ENCODE measurements at regions not wholly inside any gene's neighbourhood (a gene's known extent, or its start where the extent isn't known, plus 50 kb on each side); places are given as distances from the start of the nearest gene placed in this dataset.
"Not testable (repeated sequence)": the region's sequence is repeated elsewhere in the genome, so short reads cannot be mapped to it uniquely, and the experiment has no call there.

DNA sequence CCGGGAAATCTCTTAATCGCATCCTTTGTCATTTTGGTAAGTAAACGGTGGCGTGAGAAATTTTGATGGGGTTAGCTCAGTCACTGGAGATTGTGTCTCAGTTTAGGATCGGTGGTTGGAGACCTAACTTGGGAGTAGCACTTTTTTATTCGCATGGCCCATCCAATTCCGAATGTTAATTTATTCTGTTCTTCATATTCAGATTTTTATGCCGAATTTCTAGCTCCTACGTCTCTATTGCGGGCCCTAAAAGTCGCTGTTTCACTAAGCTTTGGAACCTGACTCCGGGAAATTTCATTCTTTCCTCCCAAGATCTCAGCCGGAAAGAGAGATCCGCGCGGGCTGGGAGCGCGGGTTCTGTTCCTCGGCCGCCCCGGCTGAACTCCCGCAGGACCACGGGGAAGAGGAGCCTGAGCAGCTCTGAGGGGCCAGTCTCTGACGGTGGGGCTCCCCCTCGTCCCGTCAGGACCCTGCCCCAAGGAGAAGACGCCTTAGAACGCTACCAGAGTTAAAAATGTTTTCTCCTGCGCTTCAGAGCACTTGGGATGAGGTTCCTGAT lies 279.7 kb downstream of the FAM72C start:
- DNase-seq, result no peak

DNA sequence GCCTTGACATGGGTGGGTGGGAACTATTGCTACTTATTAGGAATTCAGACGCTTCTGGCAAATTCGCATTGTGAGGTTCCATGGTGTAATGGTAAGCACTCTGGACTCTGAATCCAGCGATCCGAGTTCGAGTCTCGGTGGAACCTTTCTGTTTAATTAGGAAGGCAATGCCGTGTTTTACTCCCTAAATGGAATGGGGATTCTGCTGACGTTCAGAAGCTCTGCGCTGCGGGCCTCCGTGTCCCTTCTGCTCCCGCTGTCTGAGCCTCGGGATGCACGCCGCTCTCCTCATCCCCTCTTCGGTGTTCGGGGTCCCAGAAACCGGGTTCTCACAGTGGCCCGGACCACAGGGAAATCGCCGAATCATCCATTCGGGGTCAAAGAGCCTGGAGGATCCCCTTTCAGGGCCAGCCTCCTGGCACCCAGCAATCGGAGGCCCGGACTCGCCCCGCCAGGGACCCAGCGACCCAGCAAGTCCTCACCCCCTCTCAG lies 280.3 kb downstream of the FAM72C start:
- no peak for DNase-seq

DNA sequence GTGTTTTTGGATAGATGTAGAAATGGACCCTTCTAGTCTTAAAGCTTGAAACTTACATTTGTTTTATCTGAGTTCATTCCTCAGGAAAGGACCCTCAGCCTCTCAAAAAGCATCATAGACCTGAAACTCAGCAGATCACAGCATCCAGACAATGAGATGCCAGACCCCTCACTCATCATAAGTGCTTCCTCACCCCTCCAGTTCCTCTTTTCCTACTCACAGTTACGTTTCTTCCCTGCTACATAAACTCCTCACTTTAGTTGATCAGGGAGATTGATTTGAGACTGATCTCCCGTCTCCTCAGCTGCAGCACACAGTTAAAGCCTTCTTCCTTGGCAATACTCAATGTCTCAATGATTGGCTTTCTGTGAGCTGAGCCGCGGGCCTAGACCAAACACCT lies 282.0 kb downstream of the FAM72C start:
- no peak for DNase-seq

DNA sequence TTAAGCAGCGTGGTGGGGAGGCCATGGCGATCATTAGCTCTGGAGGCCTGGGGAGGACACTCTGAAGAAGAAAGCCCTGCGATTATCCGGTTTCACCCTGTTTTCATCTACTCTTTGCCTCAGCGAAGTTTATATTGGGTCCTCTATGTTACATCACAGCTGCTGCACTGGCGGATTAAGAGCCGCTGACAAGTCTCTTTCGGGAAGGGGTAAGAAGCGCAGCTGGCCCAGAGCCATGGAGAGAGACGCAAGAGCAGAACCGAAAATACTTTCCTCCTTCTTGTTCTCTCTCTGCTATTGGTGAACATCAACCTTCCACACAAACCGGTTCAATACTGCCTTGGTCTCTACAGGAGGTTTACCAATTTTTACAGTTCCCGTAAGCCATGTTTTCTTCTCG lies 291.5 kb downstream of the FAM72C start:
- DNase-seq, result no peak

DNA sequence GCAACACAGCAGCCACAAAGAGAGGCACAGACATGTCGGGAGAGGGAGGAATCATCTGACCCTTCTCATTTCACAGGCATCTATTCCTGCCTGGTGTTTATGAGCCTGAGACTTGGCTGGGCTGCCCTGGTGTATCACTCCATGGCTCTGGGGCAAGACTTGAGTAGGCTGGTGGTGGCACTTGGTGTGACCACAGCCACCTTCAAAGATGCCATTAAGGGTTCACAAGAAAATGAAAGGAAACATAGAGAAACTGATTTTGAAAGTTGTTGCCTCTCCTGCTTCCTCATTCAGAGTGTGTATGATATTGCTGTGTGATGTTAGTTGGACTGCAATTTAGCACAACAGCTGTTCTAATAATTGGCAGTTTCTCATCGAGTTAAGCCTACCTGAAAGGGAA lies 298.8 kb downstream of the FAM72C start:
- DNase-seq, result no peak

DNA sequence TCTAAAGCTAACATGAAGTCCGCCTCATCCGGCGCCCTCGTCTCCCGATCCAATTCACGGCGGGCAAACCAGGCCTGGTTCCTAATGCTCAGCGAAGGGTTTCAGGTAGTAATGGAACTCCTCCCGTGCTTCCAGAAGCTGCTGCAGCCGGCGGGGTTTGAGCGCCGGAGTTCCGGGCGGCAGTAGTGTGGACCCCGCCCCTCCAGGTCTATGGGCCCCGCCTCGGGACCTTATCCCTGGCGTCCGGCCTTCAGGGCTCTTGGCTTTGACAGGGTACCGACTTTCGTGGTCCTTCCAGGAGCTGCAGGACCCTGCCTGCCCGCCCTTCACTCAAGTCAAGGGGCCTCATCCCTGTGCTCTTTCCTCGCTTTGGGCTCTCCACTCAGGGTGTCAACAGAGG lies 304.1 kb downstream of the FAM72C start:
- no peak for DNase-seq

DNA sequence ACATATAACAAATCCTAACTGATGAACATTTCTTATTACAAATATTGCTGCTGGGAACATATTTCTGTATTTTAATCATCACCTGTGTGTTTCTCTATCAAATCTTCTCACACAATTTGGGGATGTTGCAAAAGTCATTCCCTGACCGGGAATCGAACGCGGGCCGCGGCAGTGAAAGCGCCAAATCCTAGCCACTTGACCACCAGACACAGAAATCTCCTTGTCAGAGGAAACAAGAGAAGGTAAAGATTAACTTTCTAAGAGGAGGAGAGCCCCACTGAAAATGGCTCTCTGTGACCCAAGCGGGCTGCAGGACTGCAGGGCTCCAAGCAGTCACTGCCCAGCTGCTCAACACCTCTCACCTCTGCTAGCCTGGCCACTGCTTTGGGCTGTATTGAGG lies 304.9 kb downstream of the FAM72C start:
- no peak for DNase-seq

DNA sequence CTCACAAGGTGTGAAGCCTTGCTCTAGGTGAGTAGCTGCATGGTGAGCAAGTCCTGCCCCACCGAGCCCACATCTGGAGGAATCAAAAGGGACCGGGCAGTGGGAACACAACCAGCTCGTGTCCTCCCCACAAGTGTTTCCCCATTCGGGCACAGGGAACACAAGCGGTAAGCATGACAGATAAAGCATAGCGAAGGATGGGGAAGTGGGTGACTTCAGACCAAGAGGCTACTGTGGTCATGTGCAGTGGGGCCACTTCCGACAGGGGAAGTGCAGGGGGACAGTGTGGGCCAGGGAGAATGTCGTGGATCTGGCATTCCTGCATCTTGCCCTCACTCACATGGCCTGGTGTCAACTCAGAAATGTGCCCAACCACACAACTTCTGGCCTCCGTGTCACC lies 306.2 kb downstream of the FAM72C start:
- no peak for DNase-seq

DNA sequence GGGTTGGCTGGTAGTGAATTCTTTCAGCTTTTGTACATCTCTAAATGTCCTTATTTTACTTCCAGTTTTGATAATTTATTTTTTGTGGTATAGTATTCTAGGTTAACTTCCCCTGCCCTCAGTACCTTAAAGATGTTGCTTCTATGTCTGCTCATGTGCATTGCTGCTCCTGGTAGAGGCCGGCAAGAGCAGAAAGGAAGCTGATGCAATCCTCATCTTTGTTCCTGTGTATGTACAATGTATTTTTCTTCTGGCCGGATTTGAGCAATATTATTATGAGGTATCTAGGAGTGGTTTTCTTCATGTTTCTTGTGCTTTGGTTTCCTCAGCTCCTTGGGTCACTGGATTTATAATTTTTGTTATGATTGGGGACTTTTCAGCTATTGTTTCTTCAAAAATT lies 308.7 kb downstream of the FAM72C start:
- DNase-seq, result not testable (repeated sequence)

DNA sequence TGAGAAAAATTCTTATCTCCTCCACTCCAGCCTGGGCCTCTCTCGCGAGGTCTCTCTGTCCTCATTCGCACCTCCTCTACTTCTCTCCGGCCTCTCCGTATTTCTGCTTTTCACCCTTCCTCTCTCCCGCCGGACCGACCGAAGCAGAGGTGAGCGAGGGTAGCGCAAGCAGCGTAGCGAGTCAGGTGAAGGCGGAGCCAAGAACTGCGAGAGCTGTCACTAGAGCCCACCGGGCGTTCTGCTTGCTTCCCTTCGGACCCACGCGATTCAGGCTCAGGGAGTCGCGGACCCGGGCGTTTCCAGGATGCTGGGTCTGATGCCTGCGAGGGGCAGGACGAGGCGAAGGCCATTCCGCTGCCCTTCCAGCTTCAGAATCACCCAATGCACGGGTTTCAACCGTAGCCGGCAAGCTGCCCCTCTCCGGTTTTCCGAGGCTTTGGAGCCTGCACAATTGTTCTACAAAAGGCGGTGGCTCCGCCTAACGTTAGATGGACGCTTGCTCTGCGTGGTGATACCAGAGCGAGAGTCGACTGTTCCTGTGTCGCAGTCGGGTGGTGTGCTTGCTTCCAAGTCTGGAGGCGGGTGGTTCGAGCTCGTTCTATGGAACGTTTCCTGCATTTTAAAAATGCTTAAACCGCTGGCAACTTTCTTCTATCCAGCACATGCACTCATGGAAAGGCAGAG lies 310.2 kb downstream of the FAM72C start:
- no peak for DNase-seq

DNA sequence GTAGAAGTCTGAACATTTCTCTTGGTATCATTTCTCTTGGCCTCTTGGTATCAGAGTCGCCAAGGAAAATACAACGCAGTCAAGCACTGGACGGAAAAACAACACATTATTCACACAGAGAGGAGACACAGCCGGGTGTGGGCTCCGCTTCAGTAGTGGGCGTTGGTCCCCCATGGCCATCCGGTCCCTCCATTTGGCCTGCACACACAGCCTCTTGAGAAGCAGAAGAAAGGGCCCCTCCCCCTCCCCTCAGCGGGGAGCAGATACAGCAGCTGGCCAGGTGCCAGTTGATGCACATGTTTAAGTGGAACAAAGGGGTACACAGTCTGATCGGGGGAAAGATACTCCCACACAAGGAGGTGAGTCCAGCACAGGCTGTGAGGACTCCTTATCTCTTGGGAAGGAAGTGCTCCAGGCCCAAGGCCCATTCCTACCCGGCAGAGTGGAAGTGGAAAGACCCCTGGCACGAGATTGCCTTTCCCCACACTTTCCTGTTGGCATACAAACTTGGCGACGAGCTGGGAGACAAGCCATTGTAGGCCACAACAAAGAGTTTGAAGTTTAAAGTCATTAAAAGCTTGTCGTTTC lies 311.3 kb downstream of the FAM72C start:
- no peak for DNase-seq

DNA sequence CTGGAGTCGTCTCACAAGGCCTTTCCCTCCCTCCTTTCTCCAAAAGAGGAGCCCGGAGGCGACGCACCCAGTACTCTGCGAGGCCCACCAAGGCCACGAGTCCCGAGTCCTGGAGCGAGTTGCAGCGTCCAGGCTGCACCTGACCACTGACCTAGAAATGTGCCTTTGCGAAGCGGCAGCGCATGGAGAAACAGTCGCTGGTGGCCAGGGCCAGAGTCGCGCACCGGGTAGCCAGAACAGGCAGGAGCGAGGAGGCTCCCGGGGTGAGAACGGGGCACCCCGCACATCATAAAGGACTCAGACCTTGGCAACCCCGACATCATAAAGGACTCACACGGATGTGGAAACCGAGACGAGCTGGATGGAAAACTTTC lies 318.4 kb downstream of the FAM72C start:
- DNase-seq, result no peak

DNA sequence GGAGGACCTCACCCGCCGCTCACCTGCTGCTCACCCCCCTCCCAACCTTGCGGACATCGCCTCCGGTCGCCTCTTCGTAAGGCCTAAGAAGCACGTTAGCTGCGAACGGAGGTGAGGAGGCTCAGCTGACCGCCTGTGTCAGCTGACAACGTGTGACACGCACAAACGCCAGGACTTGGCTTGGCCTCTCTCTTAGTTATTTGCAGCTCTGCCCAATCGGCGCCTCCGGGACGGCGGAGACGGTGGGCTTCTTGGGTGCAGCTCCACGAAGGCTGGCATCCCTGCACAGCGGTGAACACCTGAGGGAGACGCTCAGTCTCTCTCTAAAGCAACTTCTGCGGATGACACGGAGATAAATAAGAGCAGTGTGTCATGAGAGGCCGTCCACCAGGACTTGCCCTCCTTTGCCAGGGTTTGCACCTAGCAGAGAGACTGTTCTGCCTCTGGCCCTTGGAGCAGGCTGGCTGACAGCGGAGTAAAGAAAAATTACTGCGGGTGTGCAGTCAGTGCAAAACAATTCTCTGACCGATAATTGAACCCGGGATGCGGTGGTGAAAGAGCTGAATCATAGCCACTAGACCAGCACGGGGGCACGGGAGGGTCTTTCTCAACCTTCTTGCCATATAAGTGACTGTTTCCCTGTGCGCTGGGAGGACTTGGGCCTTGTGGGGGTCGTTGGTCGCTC lies 318.9 kb downstream of the FAM72C start:
- DNase-seq, result no peak

DNA sequence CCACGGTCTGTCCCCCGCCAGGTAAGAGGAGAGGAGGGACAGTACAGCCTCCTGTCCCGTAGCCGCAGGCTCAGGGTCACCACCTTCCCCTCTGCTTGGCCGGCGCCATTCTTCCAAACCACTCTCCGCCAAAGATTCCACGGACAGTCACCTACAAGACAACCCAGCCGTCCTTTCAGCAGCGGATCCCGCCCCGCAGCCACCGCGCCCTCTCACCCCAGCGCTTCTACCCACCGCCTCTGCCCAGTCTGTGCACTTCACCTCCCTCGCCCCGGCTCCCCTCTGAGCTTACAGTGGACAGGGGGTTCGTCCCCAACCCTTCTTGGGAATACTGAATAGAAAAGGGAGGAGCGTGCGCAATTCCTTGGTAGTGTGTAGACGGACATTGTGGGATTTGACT lies 319.6 kb downstream of the FAM72C start:
- DNase-seq, result no peak

DNA sequence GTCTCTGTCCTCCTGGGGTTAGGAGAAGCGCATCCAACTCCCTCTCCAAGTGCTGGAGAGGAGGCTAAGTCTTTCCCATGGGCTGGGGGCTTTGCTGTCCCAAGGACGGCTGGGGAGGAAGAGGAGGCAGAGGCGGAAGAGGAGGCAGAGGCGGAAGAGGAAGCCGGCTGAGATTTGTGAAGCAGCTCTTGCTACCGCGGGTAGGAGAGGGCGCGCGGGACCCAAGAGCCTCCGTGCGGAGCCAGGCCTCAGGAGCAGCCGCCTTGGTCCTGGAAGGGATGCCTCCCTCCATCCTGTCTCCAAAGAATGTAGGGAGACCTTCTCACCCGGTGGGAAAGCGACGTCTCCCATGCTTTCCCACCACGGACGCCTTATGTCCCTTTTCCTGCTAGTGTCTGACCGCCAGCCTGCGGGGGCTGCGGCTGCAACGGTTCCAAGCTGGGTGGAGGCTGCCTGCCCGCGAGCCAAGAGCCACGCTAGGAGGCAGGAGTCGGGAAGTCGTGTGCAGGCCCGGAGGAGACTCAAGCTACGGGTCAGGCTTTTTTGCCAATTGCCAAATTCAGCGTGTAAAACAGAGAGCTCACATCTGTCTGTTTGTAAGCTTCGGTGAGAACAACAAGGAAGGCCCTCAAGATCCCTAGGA lies 320.3 kb downstream of the FAM72C start:
- DNase-seq, result no peak

DNA sequence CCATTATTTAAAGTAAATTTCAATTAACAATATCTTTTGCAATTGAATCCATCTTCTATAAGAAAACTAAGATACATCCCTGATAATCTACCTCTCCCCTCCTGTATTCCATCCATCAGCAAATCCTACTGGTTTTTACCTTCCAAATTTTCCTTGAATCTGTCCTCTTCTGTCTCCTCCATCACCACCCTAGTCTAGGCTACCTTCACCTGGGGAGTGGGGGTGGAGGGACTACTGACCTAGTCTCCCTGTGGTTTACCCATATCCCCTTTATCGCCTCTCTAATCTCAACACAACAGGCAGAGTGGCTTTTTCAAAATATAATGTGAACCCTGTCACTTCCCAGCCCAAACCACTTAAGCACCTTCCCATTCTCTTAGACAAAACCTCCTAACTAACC lies 327.8 kb downstream of the FAM72C start:
- not testable (repeated sequence) for DNase-seq

DNA sequence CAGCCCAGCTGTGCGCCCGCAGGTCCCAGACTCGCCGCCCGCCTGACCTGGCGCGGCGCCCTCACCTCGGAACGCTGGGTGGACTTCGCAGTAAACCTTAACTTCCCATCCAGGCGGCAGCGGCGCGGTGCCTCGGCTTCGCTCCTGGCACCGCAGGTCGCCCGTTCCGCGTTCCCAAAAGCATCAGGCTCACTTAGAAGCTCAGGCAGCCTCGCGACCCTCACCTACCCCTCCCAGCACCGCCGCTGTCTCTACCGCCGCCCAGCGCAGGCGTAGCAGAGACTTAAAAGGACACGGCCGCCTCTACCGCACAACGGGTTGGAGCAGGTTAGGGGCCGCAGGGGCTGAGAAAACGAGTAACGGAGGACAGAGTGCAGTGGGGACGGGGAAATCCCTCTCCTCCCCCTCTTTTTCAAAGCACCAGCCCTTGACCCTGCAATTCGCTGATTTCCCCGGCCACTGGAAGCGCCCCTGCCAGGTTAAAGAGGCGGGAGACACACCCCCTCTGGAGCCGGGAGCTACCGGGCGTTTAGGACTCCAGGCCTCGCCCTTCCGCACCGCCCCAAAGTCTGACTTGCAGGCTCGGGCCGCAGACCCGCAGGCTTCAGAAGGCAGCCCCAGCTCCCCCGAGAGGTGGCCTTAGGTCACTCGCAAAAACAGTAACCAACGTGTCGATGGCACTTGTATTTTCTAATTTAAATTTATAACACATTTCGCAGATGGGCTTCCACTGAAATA lies 328.5 kb downstream of the FAM72C start:
- no peak for DNase-seq

DNA sequence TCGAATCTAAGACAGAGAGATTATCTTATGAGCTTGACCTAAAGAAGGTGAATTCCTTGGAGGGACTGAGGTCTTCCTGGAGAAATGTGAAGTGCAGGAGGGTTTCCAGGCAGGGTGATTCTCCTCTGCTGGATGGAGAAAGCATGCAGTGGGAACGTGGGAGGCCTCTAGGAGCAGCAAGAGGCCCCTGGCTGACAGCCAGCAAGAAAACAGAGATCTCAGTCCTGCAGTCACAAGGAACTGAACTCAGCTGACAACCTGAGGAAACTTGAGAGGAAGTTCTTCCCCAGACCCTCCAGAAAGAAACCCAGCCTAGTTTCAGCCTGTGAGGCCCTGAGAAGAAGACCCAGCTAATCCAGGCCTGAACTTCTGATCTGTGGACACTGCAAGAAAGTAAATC lies 345.9 kb downstream of the FAM72C start:
- no peak for DNase-seq

DNA sequence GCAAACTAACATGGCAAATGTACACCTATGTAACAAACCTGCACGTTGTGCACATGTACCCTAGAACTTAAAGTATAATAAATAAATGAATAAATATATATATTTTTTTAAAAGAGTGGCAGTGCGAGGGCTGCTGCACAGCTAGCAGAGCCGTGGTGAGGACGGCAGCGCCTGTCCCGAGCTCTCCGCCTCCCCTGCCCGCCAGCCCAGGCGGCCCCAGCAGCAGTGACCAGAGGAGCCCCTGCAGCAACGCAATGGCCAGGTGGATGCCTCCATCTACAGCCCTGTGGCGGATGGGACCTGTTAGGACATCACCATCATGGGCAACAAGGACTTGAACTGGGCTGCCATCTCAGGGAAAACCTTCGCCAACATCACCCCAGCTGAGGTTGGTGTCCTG lies 351.9 kb downstream of the FAM72C start:
- DNase-seq, result no peak

DNA sequence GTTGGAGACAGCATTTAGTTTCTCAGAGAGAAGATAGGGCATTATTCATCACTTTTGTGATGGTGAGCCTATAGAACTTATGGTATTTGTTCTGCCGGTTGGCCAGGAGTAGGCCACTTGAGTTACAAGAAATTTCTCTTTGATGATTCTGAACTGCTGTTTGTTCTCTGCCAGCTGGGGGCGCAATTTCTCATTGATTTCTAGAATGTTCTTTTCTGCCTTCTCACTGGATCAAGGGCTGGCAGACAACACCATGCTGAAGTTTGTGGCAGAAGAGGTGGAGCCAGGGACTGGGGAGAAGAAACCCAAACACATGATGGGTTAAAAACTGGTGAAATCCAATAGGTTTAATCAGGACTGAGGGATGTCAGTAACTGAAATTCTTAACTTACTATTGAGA lies 360.6 kb downstream of the FAM72C start:
- DNase-seq, result no peak

DNA sequence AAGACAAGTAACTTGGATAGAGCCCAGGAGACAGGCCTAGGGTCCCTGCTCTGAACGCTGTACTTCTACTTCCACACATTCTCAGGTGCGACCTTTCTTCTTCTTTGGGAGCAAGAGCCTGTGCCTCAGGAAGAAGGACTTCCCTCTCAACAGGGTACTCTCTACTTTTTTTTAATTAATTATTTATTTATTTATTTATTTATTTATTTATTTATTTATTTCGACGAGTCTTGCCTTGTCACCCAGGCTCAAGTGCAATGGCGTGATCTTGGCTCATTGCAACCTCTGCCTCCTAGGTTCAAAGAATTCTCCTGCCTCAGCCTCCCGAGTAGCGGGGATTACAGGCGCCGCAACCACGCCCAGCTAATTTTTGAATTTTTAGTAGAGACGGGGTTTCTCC lies 361.6 kb downstream of the FAM72C start:
- DNase-seq, result no peak

DNA sequence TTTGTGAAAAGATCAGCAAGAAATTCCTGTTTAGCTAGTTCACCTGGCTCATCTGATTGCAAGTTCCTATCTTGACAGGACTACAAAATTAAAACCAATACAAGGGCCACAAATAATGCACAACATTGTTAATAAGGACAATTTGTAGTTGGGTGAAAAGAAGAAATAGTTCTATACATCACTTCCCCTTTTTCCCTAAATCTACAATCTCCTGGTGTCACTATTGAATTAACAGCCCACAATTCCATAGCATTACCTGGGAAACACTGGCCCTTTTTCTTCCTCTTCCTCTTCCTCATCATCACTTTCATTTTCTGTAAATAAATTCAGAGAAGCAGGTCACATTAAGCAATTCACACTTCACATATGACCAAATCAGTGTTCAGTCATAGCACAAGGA lies 366.9 kb downstream of the FAM72C start:
- no peak for DNase-seq

DNA sequence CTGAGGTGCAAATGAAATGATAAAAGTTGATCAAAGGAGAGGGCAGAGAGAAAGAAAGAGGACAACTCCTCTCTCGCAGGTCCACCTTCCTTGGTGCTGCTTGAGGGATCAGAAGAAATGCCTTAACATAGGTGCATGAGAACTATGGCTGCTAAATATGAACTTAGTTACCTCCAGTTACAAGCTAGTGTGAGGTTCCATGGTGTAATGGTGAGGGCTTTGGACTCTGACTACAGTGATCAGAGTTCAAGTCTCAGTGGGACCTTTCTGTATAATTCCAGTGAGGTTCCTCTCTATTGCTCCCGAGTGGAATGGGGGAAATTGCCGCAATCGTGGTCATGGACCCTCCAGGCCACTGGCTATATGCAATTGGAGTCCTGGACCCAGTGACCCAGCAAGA lies 387.3 kb downstream of the FAM72C start:
- no peak for DNase-seq

All from NCI-H2171 treated with DMSO at 0.1 percent for 48 hours (cell line).